ENCODE measurements at regions not wholly inside any gene's neighbourhood (a gene's known extent, or its start where the extent isn't known, plus 50 kb on each side); places are given as distances from the start of the nearest gene placed in this dataset.

DNA sequence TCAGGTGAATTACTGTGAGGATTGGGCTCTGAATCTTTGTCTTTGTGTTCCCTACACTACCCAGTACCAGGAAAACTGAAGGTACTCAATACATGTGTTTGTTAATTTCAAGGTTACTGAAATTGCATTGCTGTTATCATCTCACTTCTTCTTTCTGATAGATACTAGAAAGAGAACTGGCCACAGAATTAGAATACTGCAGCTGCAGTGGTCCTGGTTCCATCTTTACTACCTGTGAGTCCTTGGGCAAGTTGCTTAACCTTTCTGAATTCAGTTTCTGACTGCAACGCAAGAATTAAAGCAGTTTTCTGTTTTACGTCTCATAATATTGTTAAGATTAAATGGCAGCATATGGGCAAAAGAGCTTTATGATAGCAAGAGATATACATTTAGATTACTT, 263.5 kb downstream of the LMO4 start:
- no peak for ATAC-seq
- DNase-seq, result no peak
- intact Hi-C loops (cut with DNase I, micrococcal nuclease), result no loop called here

DNA sequence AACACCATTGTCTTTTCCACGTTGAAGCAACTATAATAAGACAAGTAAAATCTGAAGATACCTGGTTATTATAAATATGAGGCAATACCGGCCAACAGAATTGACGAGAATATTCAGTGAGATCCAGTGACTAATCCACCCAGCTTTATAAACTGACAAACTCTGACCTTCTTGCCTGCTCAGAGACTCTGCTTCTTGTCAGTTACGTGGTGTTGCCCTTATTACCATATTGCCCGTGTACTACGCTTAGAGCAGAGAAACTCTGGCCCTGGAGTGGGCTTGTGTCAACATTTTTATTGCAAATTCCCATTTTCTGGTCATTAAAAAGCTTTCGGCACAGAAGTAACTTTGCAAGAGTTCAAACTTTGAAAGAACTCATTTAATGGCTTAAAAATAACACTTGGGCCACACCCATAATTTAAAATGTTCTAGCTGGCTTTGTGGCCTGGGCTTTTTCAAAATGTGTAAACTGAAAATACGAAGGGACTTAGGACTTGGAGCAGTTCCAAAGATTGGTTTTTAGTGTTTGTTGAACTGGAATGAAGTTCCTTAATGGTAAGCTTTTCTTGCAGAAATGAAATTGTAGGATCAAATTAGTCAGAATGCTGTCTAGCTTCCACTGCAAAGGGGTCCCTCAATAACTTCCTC, 266.2 kb downstream of the LMO4 start:
- intact Hi-C loops (cut with DNase I, micrococcal nuclease), result no loop called here

DNA sequence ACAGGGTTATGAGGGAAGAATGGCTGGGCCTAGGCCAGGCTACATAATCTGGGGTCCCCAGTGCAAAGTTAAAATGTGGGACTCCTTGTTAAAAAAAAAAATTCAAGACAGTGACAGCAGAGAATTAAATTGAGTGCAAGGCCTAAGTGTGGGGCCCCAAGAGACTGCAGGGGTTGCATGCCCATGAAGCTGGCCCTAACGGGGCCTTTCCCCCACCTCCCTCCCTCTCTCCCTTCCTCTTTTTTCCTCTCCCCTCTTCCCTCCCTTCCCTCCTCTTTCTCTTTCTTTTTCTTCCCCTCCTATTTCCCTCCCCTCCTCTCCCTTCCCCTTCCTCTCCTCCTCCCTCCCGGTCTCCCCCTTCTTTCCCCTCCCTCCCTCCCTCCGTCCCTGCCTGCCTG, 266.7 kb downstream of the LMO4 start:
- intact Hi-C loops (cut with DNase I, micrococcal nuclease), result no loop called here

More for the DNA sequence above, 266.2 kb downstream of the LMO4 start:
- ATAC-seq (peak; percentile 89), DNase-seq (peak in 1 of 2 donors; percentile 10)

DNA sequence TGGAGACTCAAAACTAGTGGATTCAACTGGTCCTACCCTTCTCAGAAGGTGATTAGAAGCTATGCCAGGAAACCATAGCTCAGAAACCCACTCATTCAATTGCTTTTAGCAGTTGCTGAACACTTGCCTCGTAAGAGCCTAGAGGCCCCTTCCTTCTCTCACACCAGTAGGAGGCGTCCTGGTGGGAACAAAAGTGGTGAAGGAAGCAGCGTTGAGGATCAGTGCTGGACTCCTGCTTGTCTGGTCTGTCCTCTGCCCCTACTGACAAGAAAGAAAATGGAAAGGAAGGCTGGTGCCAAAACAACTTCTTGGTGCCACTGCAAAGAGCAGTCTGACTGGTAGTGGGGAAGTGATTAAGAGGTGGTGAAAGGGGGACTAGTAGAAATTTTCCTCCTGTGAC, 269.7 kb downstream of the LMO4 start:
- ATAC-seq (no peak), DNase-seq (no peak)
- intact Hi-C loops (cut with DNase I, micrococcal nuclease), result no loop called here

More for the DNA sequence above, 266.7 kb downstream of the LMO4 start:
- DNase-seq (no peak), ATAC-seq (peak; percentile 8)

DNA sequence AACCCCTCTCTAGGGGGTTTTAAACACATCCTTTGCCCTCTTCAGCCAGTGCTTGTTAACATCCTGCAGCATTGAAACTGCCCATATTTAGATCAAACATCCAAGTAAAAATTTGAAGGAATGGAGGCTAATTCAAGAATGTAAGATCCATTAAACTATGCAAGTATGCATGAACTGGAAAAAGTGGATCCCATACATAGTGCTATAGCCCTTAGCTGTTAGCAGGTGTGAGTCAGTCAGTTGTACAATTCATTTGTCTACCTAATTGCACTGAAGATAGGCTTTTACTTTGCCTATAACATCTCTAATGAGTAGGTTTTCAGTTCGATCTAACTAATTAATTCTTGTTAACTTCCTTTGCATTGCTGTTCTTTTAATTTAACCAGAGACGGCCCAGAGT, 270.9 kb downstream of the LMO4 start:
- intact Hi-C loops (cut with DNase I, micrococcal nuclease), result no loop called here
- ATAC-seq, result no peak
- DNase-seq, result no peak

GRCh38 chr1:87600055-87600850, 271.6 kb downstream of the LMO4 start:
- ATAC-seq (no peak), DNase-seq (no peak)
- intact Hi-C loops (cut with DNase I, micrococcal nuclease), result no loop called here

- intact Hi-C loops (cut with DNase I, micrococcal nuclease), result no loop called here
- no peak for DNase-seq
- ATAC-seq, result no peak
Observed at GRCh38 chr1:87600854-87601253, 272.2 kb downstream of the LMO4 start.

DNA sequence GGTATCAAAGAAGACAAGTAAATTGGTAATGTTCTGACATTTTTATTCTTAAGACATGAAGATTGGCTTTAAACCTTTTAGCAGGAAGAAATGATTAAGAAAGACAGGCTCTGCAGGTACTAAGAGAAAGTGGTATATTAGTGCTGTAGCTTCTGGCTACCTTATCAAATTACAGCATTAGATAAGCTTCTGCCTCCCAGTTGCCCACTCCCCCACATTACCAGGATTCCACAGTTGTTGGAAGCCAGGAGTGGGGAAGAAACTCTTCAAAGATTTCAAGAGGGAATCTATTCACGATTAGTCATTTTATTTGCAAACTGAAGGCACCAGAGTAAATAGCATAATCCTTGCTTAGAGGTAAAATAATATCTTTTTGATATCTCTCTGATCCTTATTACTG, 274.9 kb downstream of the LMO4 start:
- no peak for DNase-seq
- intact Hi-C loops (cut with DNase I, micrococcal nuclease), result no loop called here
- no peak for ATAC-seq

DNA sequence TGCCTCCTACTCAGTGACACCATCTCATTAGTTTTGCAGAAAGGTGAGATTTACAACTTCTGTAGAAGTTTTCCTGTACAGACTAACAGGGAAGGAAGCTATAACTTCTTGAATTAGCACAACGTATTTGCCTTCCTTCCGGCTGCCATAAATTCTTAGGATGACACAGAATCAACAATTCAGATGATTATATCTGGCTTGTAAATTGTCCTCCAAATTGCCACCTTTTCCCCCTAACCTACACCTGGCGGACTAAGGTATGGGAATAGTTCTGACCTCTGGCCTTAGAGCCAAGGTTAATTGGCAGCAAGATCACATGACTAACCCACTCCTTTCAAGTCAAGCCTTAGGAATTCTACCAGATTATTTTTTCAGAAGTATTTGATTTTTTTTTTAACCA, 284.3 kb downstream of the LMO4 start:
- intact Hi-C loops (cut with DNase I, micrococcal nuclease), result no loop called here
- DNase-seq, result no peak
- peak; percentile 94 for ATAC-seq

GRCh38 chr1:87615491-87615890, 286.8 kb downstream of the LMO4 start:
- intact Hi-C loops (cut with DNase I, micrococcal nuclease), result no loop called here
- DNase-seq, result no peak
- no peak for ATAC-seq

- intact Hi-C loops (cut with DNase I, micrococcal nuclease), result no loop called here
- no peak for ATAC-seq
Observed at GRCh38 chr1:87615901-87616300, 287.2 kb downstream of the LMO4 start.

DNA sequence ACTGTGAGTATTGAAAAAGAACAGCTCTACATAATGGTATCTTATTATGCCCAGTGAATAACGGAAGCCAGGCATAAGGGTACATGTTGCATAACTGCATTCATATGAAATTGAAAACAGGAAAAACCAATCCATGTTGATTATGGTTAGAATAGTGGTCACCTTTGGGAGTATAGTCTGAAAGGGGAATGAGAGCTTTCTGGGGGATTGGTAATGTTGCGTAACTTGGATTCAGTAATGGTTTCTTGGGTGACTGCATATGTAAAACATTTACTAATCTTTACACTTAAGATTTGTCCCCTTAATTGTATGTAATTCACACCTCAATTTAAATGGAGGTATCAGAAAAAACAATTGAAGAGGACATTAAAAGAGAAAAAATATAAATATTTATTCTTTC, 292.1 kb downstream of the LMO4 start:
- ATAC-seq (no peak), DNase-seq (no peak)
- intact Hi-C loops (cut with DNase I, micrococcal nuclease), result no loop called here

More at GRCh38 chr1:87615901-87616300, 287.2 kb downstream of the LMO4 start:
- no peak for DNase-seq

DNA sequence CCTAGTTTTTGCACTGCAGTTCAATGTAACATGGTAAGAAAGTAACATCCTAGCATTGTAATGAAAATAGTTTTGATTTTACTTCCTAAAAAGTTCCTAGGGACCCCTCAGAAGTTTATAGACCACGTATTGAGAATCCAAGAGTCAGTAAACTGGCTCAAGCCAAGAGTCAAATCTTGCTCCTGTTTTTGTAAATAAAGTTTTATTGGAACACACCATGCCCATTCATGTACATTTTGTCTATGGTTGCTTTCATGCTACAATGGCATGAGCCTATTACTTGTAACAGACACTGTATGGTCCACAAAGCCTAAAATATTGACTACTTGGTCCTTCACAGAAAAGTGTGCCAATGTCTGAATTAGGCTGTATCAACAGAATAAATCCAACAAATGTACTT, 301.0 kb downstream of the LMO4 start:
- intact Hi-C loops (cut with DNase I, micrococcal nuclease), result no loop called here
- ATAC-seq, result no peak
- no peak for DNase-seq

GRCh38 chr1:87632232-87632631, 303.6 kb downstream of the LMO4 start:
- intact Hi-C loops (cut with DNase I, micrococcal nuclease), result no loop called here
- ATAC-seq (no peak), DNase-seq (no peak)

DNA sequence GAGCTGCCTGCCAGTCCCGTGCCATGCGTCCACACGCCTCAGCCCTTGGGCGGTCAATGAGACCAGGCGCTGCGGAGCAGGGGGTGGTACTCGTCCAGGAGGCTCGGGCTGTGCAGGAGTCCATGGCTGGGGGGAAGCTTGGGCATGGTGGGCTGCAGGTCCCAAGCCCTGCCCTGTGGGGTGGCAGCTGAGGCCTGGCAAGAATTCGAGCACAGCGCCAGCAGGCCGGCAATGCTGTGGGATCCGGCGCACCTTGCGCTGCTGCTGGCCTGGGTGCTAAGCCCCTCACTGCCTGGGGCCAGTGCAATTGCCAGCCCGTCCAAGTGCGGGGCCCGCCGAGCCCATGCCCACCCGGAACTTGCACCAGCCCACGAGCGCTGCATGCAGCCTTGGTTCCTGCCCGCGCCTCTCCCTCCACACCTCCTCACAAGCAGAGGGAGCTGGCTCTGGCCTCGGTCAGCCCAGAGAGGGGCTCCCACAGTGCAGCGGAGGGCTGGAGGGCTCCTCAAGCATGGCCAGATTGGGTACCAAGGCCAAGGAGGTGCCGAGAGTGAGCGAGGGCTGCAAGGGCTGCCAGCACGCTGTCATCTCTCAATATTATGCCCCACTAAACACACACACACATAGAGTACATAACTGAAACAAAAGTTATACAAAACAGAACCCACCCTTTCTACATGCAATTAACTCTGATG, 307.7 kb downstream of the LMO4 start:
- DNase-seq (no peak), ATAC-seq (no peak)
- intact Hi-C loops (cut with DNase I, micrococcal nuclease), result no loop called here

DNA sequence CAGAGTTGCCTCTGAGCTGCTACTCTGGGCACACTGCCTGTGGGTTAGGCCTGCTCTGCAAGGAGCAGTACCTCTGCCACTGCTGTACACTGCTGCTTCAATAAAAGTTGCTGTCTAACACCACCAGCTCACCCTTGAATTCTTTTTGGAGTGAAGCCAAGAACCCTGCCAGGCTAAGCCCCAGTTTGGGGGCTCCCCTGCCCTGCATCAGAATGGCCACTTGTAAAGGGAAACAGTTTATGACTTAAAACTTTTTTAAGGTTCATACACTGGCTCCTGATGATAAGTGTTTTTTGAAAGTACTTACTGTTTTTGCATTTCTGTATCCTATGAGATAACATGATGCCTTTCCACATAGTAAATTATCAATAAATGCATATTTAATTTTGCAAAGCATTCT, 310.0 kb downstream of the LMO4 start:
- ATAC-seq (no peak), DNase-seq (no peak)
- intact Hi-C loops (cut with DNase I, micrococcal nuclease), result no loop called here

DNA sequence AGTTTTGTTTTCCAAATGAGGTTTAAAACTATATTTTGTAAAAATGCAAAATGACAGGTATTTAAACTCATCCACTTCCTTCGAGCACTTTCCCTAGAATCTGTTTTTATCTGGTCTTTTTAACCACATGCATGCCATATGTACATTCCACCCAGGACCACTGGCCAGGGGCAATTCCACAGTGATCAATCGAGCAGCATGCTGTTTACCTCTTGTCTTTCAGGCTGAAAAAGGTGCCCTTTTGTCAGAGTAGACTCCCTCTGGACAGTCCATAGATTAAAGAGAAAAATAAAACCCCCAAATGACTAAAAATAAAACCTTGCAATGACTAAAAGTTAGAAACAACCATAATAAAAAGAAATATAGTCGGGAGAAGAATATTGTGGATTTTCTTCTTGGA, 313.3 kb downstream of the LMO4 start:
- DNase-seq (no peak), ATAC-seq (no peak)
- intact Hi-C loops (cut with DNase I, micrococcal nuclease), result no loop called here

DNA sequence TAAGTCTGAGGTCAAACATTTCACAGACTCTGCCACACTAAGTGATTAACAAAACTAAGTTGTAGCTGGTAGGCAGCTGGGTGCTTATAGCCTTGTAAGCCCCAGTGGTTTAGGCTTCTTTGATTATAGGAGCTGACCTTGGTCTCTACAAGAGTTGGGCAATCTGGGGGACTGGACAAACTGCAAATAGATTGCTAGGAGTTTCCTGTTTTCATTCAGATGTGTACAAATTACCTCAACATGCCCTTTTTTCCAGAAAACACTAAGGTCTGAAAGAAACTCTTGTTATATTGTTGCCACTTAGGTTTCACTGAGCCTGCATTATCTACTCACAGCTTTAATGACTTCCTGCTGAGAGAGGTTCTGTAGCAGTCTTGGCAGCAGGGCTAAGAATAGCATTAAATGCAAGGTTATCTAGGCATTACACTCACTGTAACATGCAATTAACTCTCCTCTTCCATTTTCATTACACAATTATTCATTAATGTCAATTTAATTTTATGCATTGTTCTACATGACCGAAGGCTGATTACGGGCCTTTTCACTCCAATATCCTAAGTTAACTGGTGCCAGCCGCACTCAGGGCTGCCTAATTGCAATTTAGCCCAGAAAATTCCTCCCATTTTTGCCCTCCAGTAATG, 314.0 kb downstream of the LMO4 start:
- DNase-seq (no peak), ATAC-seq (peak; percentile 54)
- intact Hi-C loops (cut with DNase I, micrococcal nuclease), result no loop called here

GRCh38 chr1:87644033-87644578, 315.4 kb downstream of the LMO4 start:
- no peak for ATAC-seq
- DNase-seq, result no peak
- intact Hi-C loops (cut with DNase I, micrococcal nuclease), result no loop called here
